B cell (primary cell): ENCODE measurements at regions not wholly inside any gene's neighbourhood (a gene's known extent, or its start where the extent isn't known, plus 50 kb on each side); places are given as distances from the start of the nearest gene placed in this dataset.

Experiments
- ATAC-seq: fragments of 200-7000 bp; cut with Tn5 transposase; one replicate; pipeline ENCODE4 v1.10.0; 2021; ENCODE audit warnings: low read depth, mild to moderate bottlenecking, moderate number of reproducible peaks, moderate library complexity
- CTCF ChIA-PET: fragments of 350-600 bp; sonication (Branson Sonifier 250); formaldehyde crosslinking; loops from one replicate; lab custom pipeline; 2021; ENCODE audit warnings: antibody characterized with exemption, inconsistent platforms; lab: Charles Lee
- POLR2A ChIA-PET: fragments of 350-600 bp; sonication (Branson Sonifier 250); formaldehyde crosslinking; loops from one replicate; lab custom pipeline; 2021; ENCODE audit warnings: antibody characterized with exemption; lab: Charles Lee
- DNase-seq: peaks from one replicate; pipeline ENCODE4 v3.0.0; 2013
- H2AFZ ChIP-seq: 2 replicates; pipeline ENCODE4 v1.6.1; 2012; ENCODE audit warnings: mild to moderate bottlenecking, low read depth, low read length; ENCODE audit not compliant: insufficient read depth, poor library complexity, severe bottlenecking
- H3K27ac ChIP-seq, 2 donors: 1 replicate in 1 of 2; 2 replicates in 1 of 2; pipeline ENCODE4 v1.5.1; 2012 to 2013; ENCODE audit warnings: low read length in 2 of 2, mild to moderate bottlenecking in 2 of 2, moderate library complexity in 1 of 2
- H3K27me3 ChIP-seq, 4 experiments: fragments of 200-600 bp in 1 of 4; sonication (generic) in 1 of 4; replicated peaks in 1 of 4; 1 replicate in 2 of 4; 2 replicates in 2 of 4; pipeline versions ENCODE4 v1.6.1 to v1.7.0; 2013 to 2016; ENCODE audit warnings: low read length in 3 of 4, mild to moderate bottlenecking in 2 of 4, mixed read lengths in 1 of 4, moderate library complexity in 1 of 4; ENCODE audit not compliant: insufficient read depth in 4 of 4, control insufficient read depth in 3 of 4; ENCODE audit errors: control extremely low read depth in 1 of 4
- H3K36me3 ChIP-seq, 2 experiments: replicated peaks in 1 of 2; 1 replicate in 1 of 2; 2 replicates in 1 of 2; pipeline versions ENCODE4 v1.6.1 to v1.7.1; 2013; ENCODE audit warnings: low read length in 1 of 2; ENCODE audit not compliant: insufficient read depth in 2 of 2, control insufficient read depth in 1 of 2; ENCODE audit errors: control extremely low read depth in 1 of 2, extremely low read depth in 1 of 2
- H3K4me1 ChIP-seq, 2 donors: fragments of 200-600 bp in 1 of 2; sonication (generic) in 1 of 2; 1 replicate in 1 of 2; 2 replicates in 1 of 2; pipeline versions ENCODE4 v1.5.1 to v1.6.1; 2013 to 2017; ENCODE audit warnings: low read length in 2 of 2; ENCODE audit not compliant: control insufficient read depth in 2 of 2, insufficient read depth in 2 of 2
- H3K4me2 ChIP-seq: replicated peaks from 2 replicates; pipeline ENCODE3; 2012; ENCODE audit warnings: mild to moderate bottlenecking, low read depth, low read length; ENCODE audit not compliant: poor library complexity, severe bottlenecking
- H3K4me3 ChIP-seq, 5 experiments: fragments of 200-600 bp in 1 of 5; sonication (generic) in 1 of 5; 1 replicate in 3 of 5; 2 replicates in 2 of 5; pipeline versions ENCODE4 v1.5.1 to v1.7.0; 2011 to 2016; ENCODE audit warnings: low read length in 4 of 5, mild to moderate bottlenecking in 4 of 5, low read depth in 2 of 5, control low read depth in 1 of 5, moderate library complexity in 1 of 5; ENCODE audit not compliant: insufficient read depth in 1 of 5; ENCODE audit errors: control extremely low read depth in 1 of 5, extremely low read depth in 1 of 5
- H3K79me2 ChIP-seq: fragments of 200-600 bp; sonication (generic); one replicate; pipeline ENCODE4 v1.6.0; 2016; ENCODE audit warnings: low read length; ENCODE audit not compliant: control insufficient read depth, insufficient read depth
- H3K9ac ChIP-seq: fragments of 200-600 bp; sonication (generic); 2 replicates; pipeline ENCODE4 v1.6.1; 2017; ENCODE audit warnings: mild to moderate bottlenecking, low read length, moderate library complexity
- H3K9me3 ChIP-seq, 3 donors: one replicate each; pipeline versions ENCODE4 v1.6.1 to v1.7.1; 2013; ENCODE audit warnings: low read length in 2 of 3; ENCODE audit not compliant: control insufficient read depth in 2 of 3, insufficient read depth in 1 of 3; ENCODE audit errors: control extremely low read depth in 1 of 3
- H4K20me1 ChIP-seq: 2 replicates; pipeline ENCODE4 v1.6.0; 2012; ENCODE audit warnings: mild to moderate bottlenecking, low read length; ENCODE audit not compliant: insufficient read depth, control insufficient read depth, poor library complexity, severe bottlenecking
- H3K27ac Mint-ChIP-seq: one replicate; pipeline ENCODE4 v1.8.0; 2021; ENCODE audit warnings: mixed read lengths
- H3K27me3 Mint-ChIP-seq: one replicate; pipeline ENCODE4 v1.8.0; 2021; ENCODE audit warnings: mixed read lengths
- H3K4me1 Mint-ChIP-seq: one replicate; pipeline ENCODE4 v1.8.0; 2021; ENCODE audit warnings: mixed read lengths
- H3K4me3 Mint-ChIP-seq: one replicate; pipeline ENCODE4 v1.8.0; 2021; ENCODE audit warnings: mixed read lengths
- H3K9me3 Mint-ChIP-seq: one replicate; pipeline ENCODE4 v1.8.0; 2022; ENCODE audit warnings: mixed read lengths; ENCODE audit not compliant: insufficient read depth
- EZH2 ChIP-seq: IDR thresholded peaks from 2 replicates; pipeline ENCODE4 v1.6.1; 2012; ENCODE audit warnings: borderline replicate concordance, low read depth, mild to moderate bottlenecking, moderate library complexity, low read length; ENCODE audit not compliant: insufficient read depth, poor library complexity, severe bottlenecking
- WGBS: methylation state at CpG from one replicate; pipeline ENCODE4 v1.1.5; 2013; ENCODE audit warnings: missing lambda C conversion rate; ENCODE audit not compliant: insufficient coverage; 5-methylcytosine and 5-hydroxymethylcytosine counted together
- intact Hi-C: fragments of 100-400 bp; cut with micrococcal nuclease; formaldehyde crosslinking; loops from one replicate; pipeline ENCODE4 v1.10.0; 2022
- TF ChIP-seq, protein P1 (sequence below): fragments of 200-600 bp; IDR thresholded peaks from one replicate; pipeline ENCODE4 v1.8.0; 2022; ENCODE audit warnings: antibody characterized with exemption, mild to moderate bottlenecking

- Mint-ChIP-seq H3K4me3 (no peak overlapping the region), H3K27me3 (peaks cover 9% of the 10 kb centered on the region), H3K9me3 (no peaks in the 10 kb centered on the region), H3K27ac (no peak overlapping the region), H3K4me1 (peaks cover 4% of the 10 kb centered on the region)
- intact Hi-C loops, result no loop called here
- Histone ChIP-seq H3K27me3 (peaks cover 0 to 7% (median 0%) of the 10 kb centered on the region in 4 experiments), H3K36me3 (no peaks in the 10 kb centered on the region), H3K4me2 (no peak overlapping the region), H3K27ac (no peak overlapping the region), H4K20me1 (no peaks in the 10 kb centered on the region), H3K79me2 (no peaks in the 10 kb centered on the region), H3K4me1 (peaks cover 0 to 3% of the 10 kb centered on the region in 2 donors), H3K9me3 (no peaks in the 10 kb centered on the region), H3K4me3 (no peak overlapping the region), H2AFZ (no peak overlapping the region), H3K9ac (no peak overlapping the region)
- CTCF ChIA-PET, result no interaction called here
- POLR2A ChIA-PET, result no interaction called here
- TF ChIP-seq EZH2, result no peak
- TF ChIP-seq, protein P1, sequence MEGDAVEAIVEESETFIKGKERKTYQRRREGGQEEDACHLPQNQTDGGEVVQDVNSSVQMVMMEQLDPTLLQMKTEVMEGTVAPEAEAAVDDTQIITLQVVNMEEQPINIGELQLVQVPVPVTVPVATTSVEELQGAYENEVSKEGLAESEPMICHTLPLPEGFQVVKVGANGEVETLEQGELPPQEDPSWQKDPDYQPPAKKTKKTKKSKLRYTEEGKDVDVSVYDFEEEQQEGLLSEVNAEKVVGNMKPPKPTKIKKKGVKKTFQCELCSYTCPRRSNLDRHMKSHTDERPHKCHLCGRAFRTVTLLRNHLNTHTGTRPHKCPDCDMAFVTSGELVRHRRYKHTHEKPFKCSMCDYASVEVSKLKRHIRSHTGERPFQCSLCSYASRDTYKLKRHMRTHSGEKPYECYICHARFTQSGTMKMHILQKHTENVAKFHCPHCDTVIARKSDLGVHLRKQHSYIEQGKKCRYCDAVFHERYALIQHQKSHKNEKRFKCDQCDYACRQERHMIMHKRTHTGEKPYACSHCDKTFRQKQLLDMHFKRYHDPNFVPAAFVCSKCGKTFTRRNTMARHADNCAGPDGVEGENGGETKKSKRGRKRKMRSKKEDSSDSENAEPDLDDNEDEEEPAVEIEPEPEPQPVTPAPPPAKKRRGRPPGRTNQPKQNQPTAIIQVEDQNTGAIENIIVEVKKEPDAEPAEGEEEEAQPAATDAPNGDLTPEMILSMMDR, result no peak
- ATAC-seq (no peak), DNase-seq (no peak)
- WGBS, result 92% methylated on average over 3 of the region's 4 CpGs
Observed at GRCh38 chr10:31148951-31149350, 117.3 kb upstream of the ZNF438 start.

DNA sequence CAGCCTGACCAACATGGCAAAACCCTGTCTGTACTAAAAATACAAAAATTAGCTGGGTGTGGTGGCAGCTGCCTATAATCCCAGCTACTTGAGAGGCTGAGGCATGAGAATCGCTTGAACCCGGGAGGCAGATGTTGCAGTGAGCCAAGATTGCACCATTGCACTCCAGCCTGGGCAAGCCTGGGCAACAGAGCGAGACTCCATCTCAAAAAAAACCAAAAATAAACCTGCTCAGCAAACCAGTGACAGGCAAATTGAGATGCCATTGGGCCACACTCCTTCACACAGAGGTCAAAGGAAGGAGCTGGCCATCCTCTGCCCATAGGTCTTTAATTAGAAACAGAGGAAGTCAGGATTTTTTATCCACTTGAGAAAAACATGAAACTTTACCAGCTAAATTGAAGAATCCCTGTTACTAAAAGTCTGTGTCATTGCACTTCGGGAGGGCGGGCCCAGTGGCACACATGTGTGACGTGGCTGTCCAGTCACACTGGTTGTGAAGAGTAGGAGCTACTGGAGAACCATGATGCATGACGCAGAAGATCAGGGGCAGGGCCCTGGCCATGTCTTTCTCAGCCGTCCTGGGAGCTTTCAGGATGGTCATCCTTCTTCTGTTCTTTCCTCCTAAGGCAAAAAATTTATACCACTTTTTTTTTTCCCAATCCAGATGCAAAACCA, 118.3 kb upstream of the ZNF438 start:
- intact Hi-C loops, result no loop called here
- ChIA-PET CTCF (no interaction called here), POLR2A (no interaction called here)
- no peak for TF ChIP-seq EZH2
- TF ChIP-seq, protein P1, result no peak
- Histone ChIP-seq H4K20me1 (no peaks in the 10 kb centered on the region), H3K9me3 (no peaks in the 10 kb centered on the region), H3K27me3 (peaks cover 0 to 7% (median 0%) of the 10 kb centered on the region in 4 experiments), H3K79me2 (no peaks in the 10 kb centered on the region), H3K4me2 (no peak overlapping the region), H3K4me3 (no peak overlapping the region), H3K36me3 (no peaks in the 10 kb centered on the region), H2AFZ (no peak overlapping the region), H3K9ac (no peak overlapping the region), H3K4me1 (peaks cover 0 to 3% of the 10 kb centered on the region in 2 donors), H3K27ac (no peak overlapping the region)
- WGBS, result 69% methylated on average over 8 of the region's 8 CpGs
- H3K4me3 Mint-ChIP-seq, result no peak overlapping the region
- ATAC-seq, result no peak
- peaks cover 9% of the 10 kb centered on the region for H3K27me3 Mint-ChIP-seq
- peaks cover 4% of the 10 kb centered on the region for H3K4me1 Mint-ChIP-seq
- no peak overlapping the region for H3K27ac Mint-ChIP-seq
- H3K9me3 Mint-ChIP-seq, result no peaks in the 10 kb centered on the region
- no peak for DNase-seq
